SKM-1 treated with dmso at 0.1 percent for 144 hours (cell line): ENCODE measurements at regions not wholly inside any gene's neighbourhood (a gene's known extent, or its start where the extent isn't known, plus 50 kb on each side); places are given as distances from the start of the nearest gene placed in this dataset.
"Not testable (repeated sequence)": the region's sequence is repeated elsewhere in the genome, so short reads cannot be mapped to it uniquely, and the experiment has no call there.

Experiments
- DNase-seq: peaks from one replicate; lab custom pipeline; 2025; ENCODE audit not compliant: unreplicated experiment; lab: John Stamatoyannopoulos, UW

DNA sequence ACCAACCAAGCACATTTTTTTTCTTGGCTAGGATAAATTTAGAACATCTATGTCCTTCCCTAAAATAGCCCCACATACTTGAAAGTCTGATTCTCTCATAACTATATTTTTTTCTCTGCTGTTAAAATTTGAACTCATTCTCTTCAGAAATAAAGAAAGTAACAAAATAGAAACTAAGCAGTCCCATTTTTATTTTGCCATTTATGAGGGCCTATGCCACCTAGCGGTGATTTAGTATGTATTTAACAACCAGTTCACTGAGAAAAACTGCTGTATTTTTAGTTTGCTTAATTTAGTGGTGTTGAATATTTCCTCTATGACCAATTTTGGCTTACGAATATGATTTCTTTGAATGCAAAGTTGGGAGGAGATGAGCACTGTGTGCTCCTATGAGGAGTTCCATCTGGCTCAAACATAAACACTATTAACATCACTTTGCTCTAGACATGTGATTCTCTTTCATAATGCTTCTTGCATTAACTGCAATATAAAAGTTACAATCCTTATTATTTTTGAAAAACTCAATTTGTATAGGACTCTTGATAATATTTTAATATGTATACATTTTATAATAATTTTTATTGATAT is 116.6 kb downstream of the SYT15B start:
- not testable (repeated sequence) for DNase-seq

DNA sequence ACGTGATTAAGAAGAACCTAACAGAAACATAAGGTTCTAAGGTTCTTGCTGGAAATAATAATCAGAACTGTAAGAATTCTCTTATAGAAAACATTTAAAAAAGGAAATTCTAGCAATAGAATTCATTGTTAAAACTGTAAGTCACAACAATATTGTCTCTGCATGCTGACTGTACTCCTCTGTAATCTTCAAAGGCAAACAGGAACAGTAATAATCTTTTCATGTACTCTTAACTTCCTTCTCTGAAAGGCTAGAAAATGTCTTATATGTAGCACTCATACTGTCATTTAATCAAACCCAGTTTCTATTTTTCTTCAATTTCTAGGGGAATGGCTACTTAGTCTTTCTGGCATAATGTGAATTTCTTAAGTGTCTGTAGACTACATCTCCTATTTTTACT is 103.5 kb upstream of the AGAP9 start:
- DNase-seq: not testable (repeated sequence)

- DNase-seq: not testable (repeated sequence)
Observed at GRCh38 chr10:47622719-47623118, 99.3 kb upstream of the AGAP9 start.

GRCh38 chr10:47619300-47620012 is 96.0 kb upstream of the AGAP9 start:
- not testable (repeated sequence) for DNase-seq

GRCh38 chr10:47609311-47609710 is 85.9 kb upstream of the AGAP9 start:
- DNase-seq: not testable (repeated sequence)

GRCh38 chr10:47605791-47606773 is 82.6 kb upstream of the AGAP9 start:
- DNase-seq: not testable (repeated sequence)

DNA sequence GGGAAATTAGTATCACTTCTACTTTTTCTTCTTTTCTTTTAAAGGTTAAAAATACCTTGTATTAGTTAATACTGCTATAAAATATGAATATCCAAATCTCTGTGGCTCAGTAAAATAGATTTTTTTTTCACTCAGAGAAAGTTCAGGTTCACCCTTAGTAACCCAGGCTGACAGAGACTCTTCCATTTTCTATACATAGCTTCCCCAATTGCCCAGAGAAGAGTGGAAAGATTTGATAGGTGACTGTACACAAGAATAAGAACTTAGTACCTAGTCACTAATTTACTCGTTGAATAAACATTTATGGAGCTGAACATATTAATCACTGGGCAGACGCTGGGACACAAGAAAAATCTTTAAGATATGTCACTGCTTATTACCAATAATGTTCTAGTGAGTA is 77.2 kb upstream of the AGAP9 start:
- not testable (repeated sequence) for DNase-seq

- not testable (repeated sequence) for DNase-seq
Observed at GRCh38 chr10:47600127-47600526, 76.7 kb upstream of the AGAP9 start.

DNA sequence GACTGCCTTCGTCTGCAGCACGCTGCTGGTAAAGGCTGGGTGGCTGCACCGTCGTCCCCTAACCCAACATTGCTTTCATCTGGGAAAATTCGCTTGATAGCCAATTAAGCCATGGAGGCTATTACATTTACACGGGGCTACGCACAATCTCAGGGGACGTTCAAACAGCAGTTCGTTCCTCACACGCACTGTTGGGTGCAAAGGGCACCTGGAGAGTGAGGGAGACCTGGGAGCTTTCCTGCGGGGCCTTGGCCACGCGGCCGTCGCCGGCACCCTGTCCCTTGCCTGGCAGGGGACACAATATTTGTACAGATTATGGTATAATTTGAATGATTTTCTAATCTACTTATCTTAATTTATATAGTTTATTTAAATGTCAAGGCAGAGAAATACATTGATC is 76.2 kb upstream of the AGAP9 start:
- not testable (repeated sequence) for DNase-seq

- DNase-seq: not testable (repeated sequence)
Observed at GRCh38 chr10:47593805-47594204, 70.4 kb upstream of the AGAP9 start.

- DNase-seq: not testable (repeated sequence)
Observed at GRCh38 chr10:47593129-47593528, 69.7 kb upstream of the AGAP9 start.

GRCh38 chr10:47590956-47591355 is 67.5 kb upstream of the AGAP9 start:
- DNase-seq: not testable (repeated sequence)

- DNase-seq: not testable (repeated sequence)
Observed at GRCh38 chr10:47590534-47590933, 67.1 kb upstream of the AGAP9 start.

- DNase-seq: not testable (repeated sequence)
Observed at GRCh38 chr10:47582051-47582450, 58.6 kb upstream of the AGAP9 start.

GRCh38 chr10:47580063-47580462 is 56.6 kb upstream of the AGAP9 start:
- DNase-seq: not testable (repeated sequence)

DNA sequence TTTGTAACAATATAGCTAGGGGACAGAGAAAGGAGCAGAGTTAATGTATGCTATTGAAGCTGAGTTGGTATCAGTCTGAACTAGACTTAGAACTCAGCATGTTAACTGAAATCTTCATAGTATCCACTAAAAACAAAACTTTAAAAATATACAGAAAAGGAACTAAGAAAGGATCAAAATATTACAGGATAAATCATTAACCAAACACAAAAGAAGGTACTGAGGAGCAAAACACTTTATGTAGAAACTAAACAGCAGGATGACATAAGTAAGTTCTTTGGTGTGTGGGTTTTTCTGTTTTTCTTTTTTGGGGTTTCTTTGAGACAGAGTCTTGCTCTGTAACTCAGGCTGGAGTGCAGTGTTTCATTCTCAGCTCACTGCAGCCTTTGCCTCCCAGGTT is 55.1 kb upstream of the AGAP9 start:
- not testable (repeated sequence) for DNase-seq
